ENCODE measurements at regions not wholly inside any gene's neighbourhood (a gene's known extent, or its start where the extent isn't known, plus 50 kb on each side); places are given as distances from the start of the nearest gene placed in this dataset.

DNA sequence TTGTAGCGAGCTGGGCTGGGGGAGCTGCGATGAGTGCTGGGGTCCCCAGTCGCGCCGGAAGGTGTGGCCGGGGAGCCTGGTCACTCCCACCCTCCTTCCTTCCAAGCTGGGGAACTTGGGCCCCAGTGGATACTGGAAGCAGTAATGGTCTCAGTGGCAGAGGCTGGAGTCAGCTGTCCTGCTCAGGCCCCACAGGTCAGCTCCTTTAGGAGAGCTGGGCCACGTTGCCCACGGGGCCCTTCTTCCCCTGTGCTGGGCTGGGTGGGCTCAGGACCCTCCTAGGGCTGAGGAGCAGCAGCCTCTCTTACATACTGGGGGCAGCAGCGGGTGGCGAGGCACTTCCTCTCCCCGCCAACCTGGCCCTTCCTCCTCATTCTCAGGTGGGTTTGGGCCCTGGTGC, 200.6 kb upstream of the MKI67 start:
- Histone ChIP-seq H3K9me3 (ENCODE audit: severe bottlenecking) (no peaks in the 10 kb centered on the region), H3K27ac (ENCODE audit: poor library complexity, severe bottlenecking) (no peak overlapping the region), H3K4me1 (ENCODE audit: insufficient read depth, poor library complexity, severe bottlenecking) (no peaks in the 10 kb centered on the region), H3K4me3 (ENCODE audit: severe bottlenecking) (no peak overlapping the region), H3K27me3 (ENCODE audit: insufficient read depth, poor library complexity, severe bottlenecking) (no peaks in the 10 kb centered on the region), H3K36me3 (ENCODE audit: low read depth) (no peaks in the 10 kb centered on the region)
- ATAC-seq (ENCODE audit: low read depth) = no peak
- TF ChIP-seq CTCF (IDR thresholded peaks at IDR 0.05; ENCODE audit: poor library complexity, severe bottlenecking) = no peak
- DNase-seq (ENCODE audit: low spot score) = no peak

GRCh38 chr10:128336401-128336800, 210.2 kb upstream of the MKI67 start:
- Histone ChIP-seq H3K9me3 (ENCODE audit: severe bottlenecking) (no peaks in the 10 kb centered on the region), H3K27ac (ENCODE audit: poor library complexity, severe bottlenecking) (no peak overlapping the region), H3K36me3 (ENCODE audit: low read depth) (no peaks in the 10 kb centered on the region), H3K4me3 (ENCODE audit: severe bottlenecking) (no peak overlapping the region), H3K4me1 (ENCODE audit: insufficient read depth, poor library complexity, severe bottlenecking) (no peaks in the 10 kb centered on the region), H3K27me3 (ENCODE audit: insufficient read depth, poor library complexity, severe bottlenecking) (no peaks in the 10 kb centered on the region)
- DNase-seq (ENCODE audit: low spot score) (no peak), ATAC-seq (ENCODE audit: low read depth) (no peak)
- TF ChIP-seq CTCF (IDR thresholded peaks at IDR 0.05; ENCODE audit: poor library complexity, severe bottlenecking) = no peak

DNA sequence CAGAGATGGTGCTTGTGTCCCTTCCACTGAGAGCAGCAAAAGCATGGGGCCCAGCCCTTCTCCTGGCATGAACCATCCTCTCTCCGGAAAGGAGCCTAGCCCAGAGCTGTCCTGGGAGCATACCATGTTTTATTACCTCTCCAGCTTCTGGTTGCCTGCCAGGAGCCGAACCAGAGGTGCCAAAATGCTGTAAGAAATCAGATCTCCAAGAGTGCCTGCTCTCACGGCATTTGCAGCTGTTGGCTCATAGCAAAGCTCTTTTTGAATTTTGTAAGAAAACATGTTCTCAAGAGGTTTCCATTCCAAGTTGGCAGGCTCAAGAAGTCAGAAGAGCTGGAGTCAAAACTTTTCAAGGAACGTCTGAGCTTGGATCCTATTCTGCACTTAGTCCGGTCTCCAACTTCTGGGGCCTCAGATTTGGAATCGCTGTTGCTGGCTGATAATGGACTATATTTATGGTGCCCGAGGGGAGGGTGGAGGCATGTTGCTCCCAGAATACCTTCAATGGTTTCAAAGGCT, 211.7 kb upstream of the MKI67 start:
- ATAC-seq (ENCODE audit: low read depth) (no peak), DNase-seq (ENCODE audit: low spot score) (no peak)
- Histone ChIP-seq H3K4me1 (ENCODE audit: insufficient read depth, poor library complexity, severe bottlenecking) (no peaks in the 10 kb centered on the region), H3K4me3 (ENCODE audit: severe bottlenecking) (no peak overlapping the region), H3K27ac (ENCODE audit: poor library complexity, severe bottlenecking) (no peak overlapping the region), H3K9me3 (ENCODE audit: severe bottlenecking) (no peaks in the 10 kb centered on the region), H3K36me3 (ENCODE audit: low read depth) (no peaks in the 10 kb centered on the region), H3K27me3 (ENCODE audit: insufficient read depth, poor library complexity, severe bottlenecking) (no peaks in the 10 kb centered on the region)
- no peak for TF ChIP-seq CTCF (IDR thresholded peaks at IDR 0.05; ENCODE audit: poor library complexity, severe bottlenecking)

DNA sequence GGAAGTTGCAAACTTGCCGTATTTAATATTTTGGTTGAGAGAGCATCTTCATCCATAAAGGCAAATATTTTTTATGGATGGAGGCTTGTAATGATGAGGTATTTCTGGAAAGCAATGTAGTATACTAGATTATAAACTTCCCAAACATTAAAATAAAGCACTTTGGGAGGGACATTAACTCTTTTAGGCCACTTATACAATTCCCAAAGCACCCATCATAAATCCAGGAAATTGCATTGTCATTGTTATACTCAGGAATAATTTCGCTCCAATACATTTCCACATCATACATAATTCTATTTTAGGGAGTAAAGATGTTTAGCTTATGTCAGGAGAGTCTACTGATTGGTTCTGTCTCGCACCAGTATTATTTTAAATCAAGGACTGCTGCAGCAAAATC, 212.7 kb upstream of the MKI67 start:
- Histone ChIP-seq H3K36me3 (ENCODE audit: low read depth) (no peaks in the 10 kb centered on the region), H3K4me1 (ENCODE audit: insufficient read depth, poor library complexity, severe bottlenecking) (no peaks in the 10 kb centered on the region), H3K4me3 (ENCODE audit: severe bottlenecking) (no peak overlapping the region), H3K27me3 (ENCODE audit: insufficient read depth, poor library complexity, severe bottlenecking) (no peaks in the 10 kb centered on the region), H3K9me3 (ENCODE audit: severe bottlenecking) (no peaks in the 10 kb centered on the region), H3K27ac (ENCODE audit: poor library complexity, severe bottlenecking) (no peak overlapping the region)
- DNase-seq (ENCODE audit: low spot score) (no peak), ATAC-seq (ENCODE audit: low read depth) (no peak)
- no peak for TF ChIP-seq CTCF (IDR thresholded peaks at IDR 0.05; ENCODE audit: poor library complexity, severe bottlenecking)

DNA sequence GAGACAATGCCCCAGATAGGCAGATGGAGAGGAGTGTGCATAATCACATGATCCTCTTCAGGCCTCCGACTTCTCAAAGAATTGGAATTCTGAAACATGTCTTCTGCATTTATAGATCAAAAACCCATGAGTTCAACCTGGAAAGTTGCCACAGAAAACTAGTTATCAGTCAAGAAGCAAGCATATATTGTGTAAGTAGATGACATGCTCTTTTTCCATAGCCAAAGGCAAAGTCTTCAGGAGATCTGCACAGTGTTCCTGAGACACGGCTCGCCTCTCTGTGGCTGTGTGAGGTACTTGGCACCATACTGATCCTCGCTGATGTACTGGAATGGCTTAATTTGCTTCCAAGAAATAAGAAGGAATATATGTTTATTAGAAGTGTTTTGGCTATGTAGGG, 213.5 kb upstream of the MKI67 start:
- no peak for ATAC-seq (ENCODE audit: low read depth)
- no peaks in the 10 kb centered on the region for H3K4me1 ChIP-seq (ENCODE audit: insufficient read depth, poor library complexity, severe bottlenecking)
- no peak overlapping the region for H3K4me3 ChIP-seq (ENCODE audit: severe bottlenecking)
- H3K36me3 ChIP-seq (ENCODE audit: low read depth) = no peaks in the 10 kb centered on the region
- peaks cover 2% of the 10 kb centered on the region for H3K27me3 ChIP-seq (ENCODE audit: insufficient read depth, poor library complexity, severe bottlenecking)
- DNase-seq (ENCODE audit: low spot score) = no peak
- no peak for TF ChIP-seq CTCF (IDR thresholded peaks at IDR 0.05; ENCODE audit: poor library complexity, severe bottlenecking)
- H3K27ac ChIP-seq (ENCODE audit: poor library complexity, severe bottlenecking) = no peak overlapping the region
- no peaks in the 10 kb centered on the region for H3K9me3 ChIP-seq (ENCODE audit: severe bottlenecking)

Measured in RWPE2 (cell line).